Nephron (organoid): ENCODE measurements at regions not wholly inside any gene's neighbourhood (a gene's known extent, or its start where the extent isn't known, plus 50 kb on each side); places are given as distances from the start of the nearest gene placed in this dataset.

Experiments used
- H3K27ac Mint-ChIP-seq, 3 experiments: 2 replicates each; pipeline ENCODE4 v1.8.0; 2020; ENCODE audit warnings: mixed read lengths in 3 of 3, mild to moderate bottlenecking in 2 of 3, moderate library complexity in 1 of 3
- H3K27me3 Mint-ChIP-seq: 2 replicates; pipeline ENCODE4 v1.8.0; 2021; ENCODE audit warnings: low read depth, mild to moderate bottlenecking, moderate library complexity, mixed read lengths
- H3K36me3 Mint-ChIP-seq: 2 replicates; pipeline ENCODE4 v1.8.0; 2020; ENCODE audit warnings: low read depth, mixed read lengths
- H3K4me1 Mint-ChIP-seq: 2 replicates; pipeline ENCODE4 v1.8.0; 2020; ENCODE audit warnings: mixed read lengths
- H3K4me3 Mint-ChIP-seq, 3 experiments: 2 replicates each; pipeline ENCODE4 v1.8.0; 2020; ENCODE audit warnings: mild to moderate bottlenecking in 3 of 3, mixed read lengths in 3 of 3, moderate library complexity in 2 of 3
- H3K9me3 Mint-ChIP-seq: 2 replicates; pipeline ENCODE4 v1.8.0; 2020; ENCODE audit warnings: mixed read lengths
- CTCF ChIP-seq, 3 experiments: fragments of 200-600 bp; sonication (generic); IDR thresholded peaks; one replicate each; pipeline ENCODE4 v1.5.0; 2021; ENCODE audit warnings: antibody characterized with exemption in 3 of 3; ENCODE audit not compliant: unreplicated experiment in 3 of 3

- no peaks in the 10 kb centered on the region for H3K36me3 Mint-ChIP-seq
- H3K27ac Mint-ChIP-seq: no peak overlapping the region
- no peaks in the 10 kb centered on the region for H3K4me1 Mint-ChIP-seq
- no peaks in the 10 kb centered on the region for H3K9me3 Mint-ChIP-seq
- no peak for TF ChIP-seq CTCF (IDR thresholded peaks at IDR 0.05; ENCODE audit: unreplicated experiment in 3 of 3)
- H3K4me3 Mint-ChIP-seq: no peak overlapping the region
- no peaks in the 10 kb centered on the region for H3K27me3 Mint-ChIP-seq
Observed at GRCh38 chr13:58587183-58587582, 955.6 kb downstream of the PCDH17 start.

DNA sequence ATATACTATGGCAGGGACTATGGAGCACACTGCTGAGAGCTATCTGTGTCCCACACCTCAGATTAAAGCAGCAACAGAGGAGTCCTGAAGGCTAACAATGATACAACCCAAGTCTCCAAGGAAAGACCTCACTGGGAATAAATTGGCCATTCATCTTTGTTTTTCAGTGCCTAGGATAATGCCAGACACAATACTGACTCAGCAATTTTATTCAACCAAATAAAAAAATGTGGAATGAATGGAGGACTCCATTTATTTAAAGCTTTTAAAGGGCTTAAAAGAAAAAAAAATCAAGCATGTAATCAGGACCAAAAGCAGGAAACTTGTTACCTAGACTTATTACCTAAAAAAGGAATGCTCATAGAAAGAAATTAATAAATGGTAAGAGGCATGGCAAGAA, 960.5 kb downstream of the PCDH17 start:
- no peak for TF ChIP-seq CTCF (IDR thresholded peaks at IDR 0.05; ENCODE audit: unreplicated experiment in 3 of 3)
- Mint-ChIP-seq H3K4me3 (no peak overlapping the region), H3K27ac (no peak overlapping the region), H3K9me3 (no peaks in the 10 kb centered on the region), H3K27me3 (no peaks in the 10 kb centered on the region), H3K36me3 (no peaks in the 10 kb centered on the region), H3K4me1 (no peaks in the 10 kb centered on the region)

DNA sequence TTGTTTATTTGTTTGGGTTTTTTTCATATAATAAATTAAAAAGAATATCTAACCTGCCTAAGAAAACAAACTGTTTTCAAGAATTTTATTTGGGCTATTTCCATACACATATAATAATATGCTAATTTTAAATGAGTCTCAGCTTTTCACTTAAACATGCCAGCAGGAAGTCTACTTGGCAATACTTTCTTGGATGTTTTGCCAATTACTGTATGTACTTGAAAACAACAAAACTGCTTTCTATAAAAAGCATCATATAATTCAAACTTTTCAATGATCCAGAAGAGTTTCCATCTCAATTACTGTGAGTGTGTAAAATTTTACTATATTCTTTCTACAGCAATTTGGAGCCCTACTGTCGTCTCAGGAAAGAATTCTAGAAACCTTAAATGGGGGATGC, 961.2 kb downstream of the PCDH17 start:
- Mint-ChIP-seq H3K27ac (no peak overlapping the region), H3K4me1 (no peaks in the 10 kb centered on the region), H3K4me3 (no peak overlapping the region), H3K36me3 (no peaks in the 10 kb centered on the region), H3K9me3 (no peaks in the 10 kb centered on the region), H3K27me3 (no peaks in the 10 kb centered on the region)
- no peak for TF ChIP-seq CTCF (IDR thresholded peaks at IDR 0.05; ENCODE audit: unreplicated experiment in 3 of 3)

- H3K27me3 Mint-ChIP-seq: no peaks in the 10 kb centered on the region
- no peaks in the 10 kb centered on the region for H3K9me3 Mint-ChIP-seq
- H3K27ac Mint-ChIP-seq: no peak overlapping the region
- TF ChIP-seq CTCF (IDR thresholded peaks at IDR 0.05; ENCODE audit: unreplicated experiment in 3 of 3): no peak
- H3K4me1 Mint-ChIP-seq: no peaks in the 10 kb centered on the region
- no peaks in the 10 kb centered on the region for H3K36me3 Mint-ChIP-seq
- H3K4me3 Mint-ChIP-seq: no peak overlapping the region
Observed at GRCh38 chr13:58594747-58595600, 963.4 kb downstream of the PCDH17 start.

GRCh38 chr13:58597552-58597951, 966.0 kb downstream of the PCDH17 start:
- Mint-ChIP-seq H3K27me3 (no peaks in the 10 kb centered on the region), H3K27ac (no peak overlapping the region), H3K9me3 (no peaks in the 10 kb centered on the region), H3K36me3 (no peaks in the 10 kb centered on the region), H3K4me1 (no peaks in the 10 kb centered on the region), H3K4me3 (no peak overlapping the region)
- TF ChIP-seq CTCF (IDR thresholded peaks at IDR 0.05; ENCODE audit: unreplicated experiment in 3 of 3): no peak

DNA sequence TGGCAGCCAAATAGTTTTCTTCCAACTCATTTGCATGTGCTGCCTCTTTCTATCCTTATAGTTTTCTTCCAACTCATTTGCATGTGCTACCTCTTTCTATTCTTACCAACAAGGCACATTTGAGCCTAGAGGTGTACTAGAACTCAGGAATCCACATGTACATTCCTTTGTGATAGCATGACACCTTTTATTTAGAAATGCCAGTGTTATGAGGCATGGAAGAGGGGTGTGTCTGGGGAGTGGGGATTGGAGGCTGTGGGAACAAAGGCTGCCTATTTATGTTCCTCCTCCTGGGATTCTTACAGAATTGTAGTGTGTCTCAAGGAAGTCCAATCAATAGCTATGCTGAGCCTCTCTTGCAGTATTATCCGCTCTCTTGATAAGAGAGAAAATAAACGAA, 966.7 kb downstream of the PCDH17 start:
- no peak for TF ChIP-seq CTCF (IDR thresholded peaks at IDR 0.05; ENCODE audit: unreplicated experiment in 3 of 3)
- Mint-ChIP-seq H3K27me3 (no peaks in the 10 kb centered on the region), H3K36me3 (no peaks in the 10 kb centered on the region), H3K4me3 (no peak overlapping the region), H3K27ac (no peak overlapping the region), H3K4me1 (no peaks in the 10 kb centered on the region), H3K9me3 (no peaks in the 10 kb centered on the region)
